ENCODE measurements at regions not wholly inside any gene's neighbourhood (a gene's known extent, or its start where the extent isn't known, plus 50 kb on each side); places are given as distances from the start of the nearest gene placed in this dataset.

DNA sequence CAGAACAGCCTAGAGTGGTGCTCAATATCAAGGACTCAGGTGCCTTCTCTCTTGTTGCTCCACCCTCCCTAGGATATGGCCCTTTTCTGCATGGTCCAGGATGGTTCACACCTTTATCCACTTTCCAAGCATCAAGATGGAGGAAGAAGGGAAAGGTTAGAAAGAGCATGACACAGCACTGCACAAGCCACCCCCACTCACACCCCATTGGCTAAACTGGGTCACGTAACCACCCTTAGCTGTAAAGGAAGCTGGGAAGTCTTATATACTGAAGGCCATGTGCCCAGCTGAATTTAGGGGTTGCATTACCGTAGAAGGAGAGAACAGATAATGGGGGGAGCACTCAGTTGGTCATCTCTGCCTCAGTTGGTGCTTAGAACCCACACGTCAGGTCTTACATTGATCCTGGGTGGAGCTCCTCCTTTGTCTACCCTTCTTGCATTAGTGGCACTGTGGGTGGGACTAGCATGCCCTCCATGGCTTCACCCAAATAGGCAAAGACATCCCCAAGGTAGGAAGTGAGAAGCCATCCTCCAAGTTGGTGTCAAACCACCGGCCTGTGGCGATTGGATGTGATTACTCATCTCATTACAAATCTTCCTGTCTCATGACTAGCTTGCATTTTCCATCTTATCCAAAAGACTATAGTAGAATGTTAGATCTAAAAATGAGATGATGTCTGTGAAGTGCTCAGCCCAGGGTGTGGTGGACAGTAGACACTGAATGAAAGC lies 248.5 kb downstream of the HAUS1 start:
- DNase-seq = no peak

DNA sequence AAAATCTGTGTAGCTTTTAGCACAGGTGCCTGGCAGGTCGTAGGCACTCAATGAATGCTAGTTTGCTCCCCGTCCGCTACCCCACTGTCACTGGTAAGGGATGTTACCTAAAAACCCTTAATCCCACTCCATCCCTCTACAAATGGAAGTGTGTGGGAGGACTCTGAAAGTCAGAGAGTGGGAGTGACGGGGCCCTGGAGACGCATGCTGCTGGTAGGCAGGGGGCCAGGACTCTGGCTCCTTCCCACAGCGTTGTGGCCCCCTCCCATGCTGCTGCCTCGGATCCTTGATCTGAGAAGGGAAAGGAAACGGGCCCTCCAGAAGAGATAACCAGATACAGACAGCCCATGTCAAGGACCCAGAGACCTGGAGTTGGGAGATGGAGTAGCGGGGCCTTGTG lies 249.3 kb downstream of the HAUS1 start:
- no peak for DNase-seq

- DNase-seq = no peak
Observed at GRCh38 chr18:46356278-46357033, 252.3 kb downstream of the HAUS1 start.

GRCh38 chr18:46360102-46360699 lies 256.0 kb downstream of the HAUS1 start:
- no peak for DNase-seq

GRCh38 chr18:46360866-46361265 lies 256.7 kb downstream of the HAUS1 start:
- DNase-seq = no peak

DNA sequence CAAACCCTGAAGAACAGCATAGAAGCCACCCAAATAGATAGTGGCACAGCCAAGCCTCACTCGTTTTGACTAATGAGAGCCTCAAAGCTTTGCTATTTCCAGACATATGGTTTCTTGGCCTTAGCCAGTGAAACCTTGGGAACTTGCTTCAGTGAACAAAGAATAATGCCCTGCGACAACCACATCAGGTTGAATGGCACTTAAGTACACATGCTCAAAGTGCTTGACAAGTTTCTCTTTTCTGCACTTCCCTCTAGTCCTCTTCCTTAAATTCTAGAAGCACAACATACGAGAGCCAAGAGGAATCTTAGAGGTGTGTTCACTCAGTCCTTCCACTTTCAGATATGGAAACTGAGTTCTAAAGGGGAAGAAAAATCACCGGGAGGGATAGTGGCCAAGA lies 258.3 kb downstream of the HAUS1 start:
- no peak for DNase-seq

- DNase-seq = no peak
Observed at GRCh38 chr18:46364048-46364447, 259.9 kb downstream of the HAUS1 start.

- DNase-seq = no peak
Observed at GRCh38 chr18:46366201-46366600, 262.0 kb downstream of the HAUS1 start.

GRCh38 chr18:46366751-46367376 lies 262.7 kb downstream of the HAUS1 start:
- DNase-seq = no peak

DNA sequence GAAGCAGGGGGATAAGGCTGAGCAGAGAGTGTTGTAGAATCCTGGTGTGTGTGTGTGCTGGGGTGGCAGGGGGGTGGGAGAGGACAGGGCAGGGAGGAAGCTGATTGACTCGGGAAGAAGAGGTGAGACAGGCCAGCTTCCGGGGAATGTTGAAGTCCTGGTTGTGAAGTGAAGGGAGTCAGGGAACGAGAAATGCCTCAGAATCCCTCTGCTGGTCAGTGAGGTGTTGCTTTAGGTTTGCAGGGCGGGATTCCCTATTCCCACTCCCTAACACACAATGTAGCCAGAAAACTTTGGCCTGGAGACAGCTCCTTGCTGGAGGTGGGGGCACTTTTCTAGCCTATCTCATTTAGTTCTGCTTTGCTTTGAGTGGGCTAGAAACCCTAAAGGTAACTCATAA lies 265.1 kb downstream of the HAUS1 start:
- DNase-seq = no peak

DNA sequence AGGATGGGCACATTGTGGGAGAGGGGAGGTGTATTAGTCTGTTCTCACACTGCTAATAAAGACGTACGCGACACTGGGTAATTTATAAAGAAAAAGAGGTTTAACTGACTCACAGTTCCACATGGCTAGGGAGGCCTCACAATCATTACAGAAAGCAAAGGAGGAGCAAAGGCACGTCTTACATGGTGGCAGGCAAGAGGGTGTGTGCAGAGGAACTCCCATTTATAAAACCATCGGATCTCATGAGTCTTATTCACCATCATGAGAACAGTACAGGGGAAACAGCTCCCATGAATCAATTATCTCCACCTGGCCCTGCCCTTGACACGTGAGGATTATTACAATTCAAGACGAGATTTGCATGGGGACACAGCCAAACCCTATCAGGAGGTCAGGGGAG lies 266.7 kb downstream of the HAUS1 start:
- no peak for DNase-seq

DNA sequence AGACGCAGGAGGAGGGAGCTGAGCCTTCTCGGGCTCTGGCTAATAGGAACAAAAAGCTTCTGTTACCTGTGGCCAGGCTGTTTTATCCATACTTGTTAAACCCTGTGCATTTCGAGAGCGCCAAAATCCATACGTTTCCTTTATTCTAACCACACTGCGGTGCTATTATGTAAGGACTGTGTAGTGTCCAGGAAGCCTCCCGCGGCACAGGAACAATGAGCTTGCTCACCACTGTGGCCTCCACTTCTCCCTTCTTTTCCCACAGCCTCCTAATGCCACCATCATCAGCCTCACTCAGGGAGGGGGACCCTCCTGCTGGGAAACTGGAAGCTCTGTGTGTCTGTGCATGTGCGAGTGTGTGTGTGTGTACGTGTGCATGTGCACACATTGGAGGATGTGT lies 268.5 kb downstream of the HAUS1 start:
- no peak for DNase-seq

GRCh38 chr18:46373131-46373530 lies 268.9 kb downstream of the HAUS1 start:
- no peak for DNase-seq

- no peak for DNase-seq
Observed at GRCh38 chr18:46373791-46374190, 269.6 kb downstream of the HAUS1 start.

GRCh38 chr18:46374850-46375249 lies 270.7 kb downstream of the HAUS1 start:
- DNase-seq = no peak

DNA sequence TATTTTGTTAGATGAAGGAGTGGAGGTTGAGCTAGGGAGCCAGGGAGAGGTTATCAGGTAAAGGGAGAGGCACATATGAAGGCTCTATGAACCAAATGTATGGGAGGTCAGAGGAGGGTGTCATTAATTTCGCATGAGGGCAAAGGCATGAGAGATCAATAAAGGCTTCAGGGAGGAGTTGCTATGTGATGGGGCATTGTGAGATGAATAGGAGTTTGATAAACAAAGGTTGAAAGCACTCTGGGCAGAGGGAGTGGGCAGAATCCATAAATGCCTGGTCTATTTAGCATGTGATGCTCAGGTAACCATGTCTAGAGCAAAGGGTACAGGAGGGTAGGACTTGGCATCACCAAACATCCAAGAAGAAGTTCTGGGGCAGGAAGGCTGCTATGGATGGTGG lies 273.4 kb downstream of the HAUS1 start:
- DNase-seq = no peak

- no peak for DNase-seq
Observed at GRCh38 chr18:46378126-46378863, 274.1 kb downstream of the HAUS1 start.

GRCh38 chr18:46378864-46379207 lies 274.7 kb downstream of the HAUS1 start:
- no peak for DNase-seq

- no peak for DNase-seq
Observed at GRCh38 chr18:46379323-46379950, 275.3 kb downstream of the HAUS1 start.

GRCh38 chr18:46385124-46385523 lies 271.9 kb downstream of the LOXHD1 start:
- DNase-seq = no peak

- no peak for DNase-seq
Observed at GRCh38 chr18:46386788-46387187, 270.2 kb downstream of the LOXHD1 start.

DNA sequence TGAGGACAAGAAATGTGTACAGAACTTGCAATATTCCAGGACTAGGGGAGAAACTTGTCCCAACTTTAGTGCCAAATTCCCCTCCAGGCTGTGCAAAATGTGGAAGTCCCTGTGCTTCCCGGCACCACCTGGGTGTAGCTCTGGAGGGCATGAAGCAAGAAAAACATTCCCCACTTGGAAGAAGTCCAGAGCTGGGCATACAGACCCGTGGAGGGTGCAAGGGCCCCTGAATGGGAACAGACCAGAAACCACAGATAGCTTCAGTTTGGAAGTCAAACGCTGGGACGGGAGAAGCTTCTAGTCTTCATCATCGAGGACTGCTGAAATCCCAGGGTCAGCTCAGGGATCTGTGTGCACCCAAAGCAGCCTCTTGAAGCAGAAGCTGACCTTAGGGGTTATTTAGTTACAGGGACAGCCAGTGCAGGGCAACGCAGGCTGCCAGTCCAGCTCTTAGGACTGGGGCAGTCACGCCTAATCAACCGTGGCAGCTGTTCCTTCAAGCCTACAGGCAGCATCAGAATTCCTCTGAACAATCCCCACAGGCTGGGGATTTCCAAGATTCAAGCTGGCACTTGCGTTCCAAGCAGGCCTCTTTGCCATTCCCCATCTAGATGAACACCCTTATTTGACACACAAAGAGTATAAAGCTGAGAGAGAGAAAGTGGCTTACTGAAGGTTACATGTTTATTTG lies 269.4 kb downstream of the LOXHD1 start:
- no peak for DNase-seq
